HG02938 (cell line): ENCODE measurements at regions not wholly inside any gene's neighbourhood (a gene's known extent, or its start where the extent isn't known, plus 50 kb on each side); places are given as distances from the start of the nearest gene placed in this dataset.
"Not testable (repeated sequence)": the region's sequence is repeated elsewhere in the genome, so short reads cannot be mapped to it uniquely, and the experiment has no call there.

Experiments
- ATAC-seq: cut with Tn5 transposase; IDR thresholded peaks from one replicate; pipeline ENCODE4 v1.9.1; 2021; ENCODE audit warnings: mild to moderate bottlenecking, moderate library complexity; ENCODE audit not compliant: unreplicated experiment

DNA sequence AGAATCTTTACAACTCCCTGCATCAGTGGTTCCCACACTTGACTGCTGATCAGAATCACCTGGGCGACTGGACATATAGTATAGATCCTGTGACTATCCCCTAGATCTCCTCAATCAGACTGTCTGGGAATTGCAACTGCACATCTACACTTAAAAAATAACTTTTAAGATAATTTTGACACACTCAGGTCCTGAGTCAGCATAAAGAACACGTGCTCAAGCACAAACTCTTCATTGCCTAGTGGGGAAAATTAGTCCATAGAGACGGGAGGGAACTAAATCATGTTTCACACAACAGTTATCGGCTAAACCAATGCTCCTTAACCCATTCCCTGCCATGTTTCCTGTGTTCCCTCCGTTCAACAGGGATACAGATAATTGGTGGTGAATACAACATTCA lies 243.5 kb upstream of the FGF13 start:
- no peak for ATAC-seq

DNA sequence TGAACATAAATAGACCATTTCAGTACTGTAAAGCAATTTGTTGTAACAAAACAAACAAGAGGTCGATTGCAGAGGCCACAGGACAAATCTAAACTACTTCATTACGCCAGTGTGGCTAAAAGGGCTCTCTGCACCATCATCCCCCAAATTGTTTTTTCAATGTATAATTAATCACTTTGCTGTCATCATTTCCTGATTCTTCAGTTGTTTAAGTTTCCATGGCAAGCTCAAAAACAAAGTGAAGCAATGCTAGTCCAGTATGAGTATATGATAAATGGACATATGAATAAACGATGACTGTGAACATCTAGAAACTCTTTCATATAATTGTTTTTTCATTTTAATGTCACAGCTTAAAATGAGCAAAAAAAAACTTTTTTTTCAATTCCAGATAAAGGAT lies 235.4 kb upstream of the FGF13 start:
- no peak for ATAC-seq

DNA sequence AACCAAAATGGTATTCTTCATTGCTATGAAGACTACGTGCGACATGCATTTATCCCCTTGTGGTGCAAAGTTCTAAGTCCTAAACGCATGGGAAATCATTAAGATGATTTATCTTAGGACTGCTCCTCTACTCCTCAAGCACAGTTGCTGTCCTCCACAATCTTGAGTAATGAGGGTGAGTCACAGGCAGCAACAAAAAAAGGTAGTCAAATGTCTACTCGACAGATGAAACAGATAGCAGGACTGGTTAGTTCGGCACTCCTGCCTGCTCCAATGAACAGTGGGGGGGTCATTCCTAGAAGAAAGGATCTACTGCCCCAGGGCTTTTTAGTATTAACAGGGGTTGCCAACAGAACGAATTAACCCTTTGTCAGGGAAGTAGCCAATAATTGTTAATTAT lies 233.7 kb upstream of the FGF13 start:
- ATAC-seq, result no peak

DNA sequence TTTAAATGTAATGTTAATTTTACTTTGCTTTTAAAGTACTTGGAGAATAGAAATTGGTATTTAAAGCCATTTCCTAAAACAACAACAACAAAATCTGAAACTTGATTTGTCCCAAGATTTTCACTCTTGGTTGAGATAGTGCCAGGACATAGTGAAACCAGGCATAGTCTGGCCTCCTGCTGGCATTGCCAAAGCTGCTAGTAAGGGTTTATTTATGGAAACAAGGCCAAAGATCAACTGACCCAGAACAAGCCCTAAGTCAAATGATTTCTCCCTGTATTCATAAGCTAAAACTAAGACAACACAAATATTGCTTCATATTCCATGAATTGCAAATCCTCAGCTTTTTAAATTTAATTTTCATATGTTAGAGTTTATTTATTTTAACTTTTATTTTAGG lies 227.5 kb upstream of the FGF13 start:
- ATAC-seq, result no peak

DNA sequence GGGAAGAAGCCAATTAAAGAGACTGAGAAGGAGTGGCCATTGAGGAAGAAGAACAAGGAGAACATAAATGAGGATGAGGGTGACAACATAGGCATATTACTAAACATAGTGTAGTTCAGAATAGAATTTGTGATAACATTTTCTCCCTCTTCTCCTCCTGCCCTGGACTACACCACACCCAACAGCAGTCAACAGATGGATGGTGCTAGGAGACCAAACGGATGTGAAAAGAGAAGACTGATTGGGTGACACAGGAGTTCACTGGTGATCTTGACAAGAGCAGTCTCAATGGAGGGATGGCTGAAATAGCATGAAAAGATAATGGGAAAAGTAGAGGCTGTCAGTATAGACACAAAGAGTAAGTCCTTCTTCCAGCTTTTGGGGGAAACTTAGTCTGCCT lies 226.5 kb upstream of the FGF13 start:
- ATAC-seq, result no peak

DNA sequence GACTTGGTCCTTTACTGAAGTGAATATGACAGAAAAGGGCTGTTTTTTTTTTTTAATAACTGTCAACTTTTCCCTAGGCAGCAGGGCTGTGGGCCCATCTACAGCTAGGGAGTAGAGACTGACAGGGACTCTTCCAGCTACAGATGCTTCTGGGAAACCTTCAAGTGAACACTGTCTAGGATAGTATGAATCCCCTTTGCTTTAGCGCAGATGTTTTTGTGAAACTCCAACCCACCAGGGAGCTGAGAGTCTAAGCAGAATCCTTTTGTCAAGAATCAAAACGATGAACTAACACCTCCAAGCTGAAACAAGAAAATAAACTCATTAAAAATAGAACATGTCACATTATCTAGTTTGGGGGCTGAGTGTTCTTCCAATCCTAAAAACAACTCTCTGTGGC lies 219.7 kb upstream of the FGF13 start:
- ATAC-seq, result no peak

DNA sequence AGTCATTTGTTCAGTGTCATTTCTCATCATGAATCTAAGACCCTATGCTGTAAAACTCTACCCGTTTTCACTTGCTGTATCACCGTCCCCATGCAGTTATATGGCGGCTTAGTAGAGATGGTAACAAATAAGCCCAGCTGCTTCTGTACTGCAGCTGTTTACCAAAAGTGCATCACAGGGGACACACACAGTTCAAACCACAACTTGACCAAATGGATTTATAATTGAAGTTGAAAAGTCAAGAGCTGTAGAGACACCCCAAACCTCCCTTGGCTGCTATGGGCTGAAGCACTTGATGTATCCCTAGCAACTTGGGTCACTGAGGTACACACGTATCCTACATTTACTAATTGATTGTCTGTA lies 219.0 kb upstream of the FGF13 start:
- no peak for ATAC-seq

DNA sequence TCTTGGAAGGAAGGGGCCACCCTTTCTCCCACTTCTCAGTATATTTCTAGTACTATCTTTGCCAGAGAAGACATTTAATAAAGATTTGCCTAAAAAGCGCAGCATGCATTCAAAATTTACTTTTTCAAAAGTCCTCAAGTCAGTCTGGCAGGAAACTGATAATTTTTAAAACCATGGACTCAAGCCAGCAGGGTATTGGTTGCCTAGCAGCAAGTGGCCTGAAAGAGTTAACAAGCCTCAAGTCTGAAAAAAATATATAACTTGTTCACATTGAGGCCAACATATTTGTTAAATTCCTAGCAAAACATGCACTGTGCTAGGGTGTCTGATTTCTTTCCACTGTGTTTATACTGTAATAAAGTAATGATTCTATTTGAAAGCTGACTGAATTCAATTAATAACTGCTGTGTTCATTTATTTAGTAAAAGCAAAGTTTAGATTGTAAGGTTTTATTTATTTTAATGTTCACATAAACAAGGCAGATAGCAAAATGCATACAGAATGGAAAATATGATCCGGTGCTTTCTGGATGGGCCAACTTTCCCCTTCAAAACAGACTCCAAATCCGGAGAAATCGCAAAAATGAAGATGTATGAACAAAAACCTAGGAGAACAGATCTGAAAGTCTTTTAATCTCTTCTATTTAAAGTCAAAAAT lies 218.5 kb upstream of the FGF13 start:
- ATAC-seq, result no peak

DNA sequence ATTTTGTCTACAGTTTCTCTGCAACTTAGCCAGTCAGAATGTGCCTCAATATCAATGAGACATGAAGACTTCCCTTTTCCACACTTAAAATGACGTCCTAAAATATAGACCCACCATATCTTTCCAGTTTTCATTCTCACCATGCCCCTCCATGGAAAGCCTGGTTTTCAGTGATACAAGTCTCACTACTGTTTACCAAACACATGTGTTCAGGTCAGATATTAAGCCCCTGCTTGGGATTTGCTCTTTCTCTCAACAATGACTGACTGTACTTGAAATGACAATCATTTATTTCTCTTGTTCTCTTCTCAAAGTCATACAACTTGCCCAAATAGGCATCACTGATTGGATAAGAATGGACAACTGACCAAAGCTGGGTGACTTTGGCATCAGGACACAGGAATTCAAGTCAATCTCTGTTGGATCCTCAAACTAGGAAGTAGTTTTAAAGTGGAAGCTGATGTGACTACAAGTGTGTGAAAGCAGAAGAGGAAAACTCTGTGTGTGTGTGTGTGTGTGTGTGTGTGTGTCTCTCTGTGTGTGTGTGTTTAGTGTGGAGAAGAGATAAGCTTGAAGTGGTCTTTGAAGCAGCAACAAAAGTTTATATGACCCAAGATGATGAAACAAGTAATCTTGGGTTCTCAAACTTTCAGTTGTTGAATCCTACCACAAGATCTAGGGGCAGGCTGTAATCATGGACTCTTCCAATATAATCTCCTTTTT lies 217.4 kb upstream of the FGF13 start:
- ATAC-seq, result no peak

DNA sequence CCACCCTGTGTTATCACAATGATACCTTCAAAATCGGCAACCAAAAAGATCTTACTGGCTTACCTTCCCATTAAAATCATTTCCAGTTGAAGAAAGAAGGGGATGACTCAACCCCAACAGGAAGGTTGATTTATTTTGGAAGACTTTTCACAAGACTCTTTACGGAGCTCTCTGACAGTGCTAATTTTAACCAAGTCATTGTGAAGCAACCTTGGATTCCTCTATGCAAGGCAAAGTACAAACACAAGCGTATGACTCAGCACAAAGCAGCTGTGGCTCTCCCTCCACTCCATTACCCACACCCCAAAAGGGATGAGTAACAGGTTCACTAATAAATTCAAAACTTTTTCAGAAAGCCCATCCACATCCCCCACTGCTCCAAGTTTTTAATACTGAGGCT lies 213.8 kb upstream of the FGF13 start:
- ATAC-seq, result no peak

DNA sequence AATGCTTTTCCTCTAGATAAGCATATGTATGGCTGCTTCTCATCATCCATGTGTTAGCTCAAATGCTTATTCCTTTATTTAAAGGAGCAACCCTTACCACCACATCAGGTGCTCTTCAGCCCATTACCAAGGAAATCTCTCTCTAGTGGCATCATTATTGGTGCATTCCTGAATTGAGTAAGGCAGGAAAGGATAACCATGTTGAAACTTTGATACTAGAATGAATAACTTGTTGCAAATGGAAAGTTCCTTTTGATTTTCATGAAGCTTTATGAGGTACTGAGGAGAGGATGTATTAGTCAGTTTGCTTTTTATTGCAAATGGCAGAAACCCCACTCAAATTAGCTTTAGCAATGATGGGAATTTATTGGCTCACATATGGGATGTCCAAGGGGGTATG lies 212.3 kb upstream of the FGF13 start:
- ATAC-seq, result no peak

DNA sequence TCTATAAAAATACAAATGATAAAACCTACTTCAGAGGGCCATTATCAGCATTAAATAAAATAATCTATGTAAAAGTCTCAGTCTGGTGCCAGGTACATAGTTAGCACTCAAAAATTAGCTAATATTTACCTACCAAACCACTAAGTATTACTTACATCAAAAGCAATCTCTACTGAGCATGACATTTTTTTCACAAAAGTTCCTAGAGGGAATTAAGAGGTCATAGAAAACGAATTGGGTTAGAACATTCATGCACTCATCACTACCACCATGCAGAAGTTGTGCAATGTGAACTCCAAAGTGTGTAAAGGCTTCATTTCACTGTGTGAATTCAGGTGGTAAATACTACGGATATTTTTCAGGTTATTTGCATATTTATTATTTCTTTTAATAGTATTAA lies 209.5 kb upstream of the FGF13 start:
- no peak for ATAC-seq

DNA sequence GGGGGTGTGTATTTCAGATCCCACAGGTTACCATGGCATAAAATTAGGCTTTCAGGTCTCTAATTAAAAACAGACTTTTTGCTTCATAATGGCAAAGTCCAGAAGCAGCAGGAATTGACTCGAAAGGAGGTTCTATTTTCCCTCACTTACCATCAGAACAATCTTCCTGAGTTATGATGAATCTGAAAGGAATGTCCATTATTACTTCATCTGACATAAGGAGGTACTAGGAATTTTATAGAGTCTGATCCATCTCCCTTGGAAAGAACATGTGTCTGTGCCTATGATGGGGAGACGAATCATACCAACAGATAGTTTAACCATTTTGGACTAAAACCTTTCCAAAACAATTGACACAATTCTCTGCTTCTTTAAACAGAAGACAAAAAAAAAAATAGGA lies 206.3 kb upstream of the FGF13 start:
- ATAC-seq, result no peak

DNA sequence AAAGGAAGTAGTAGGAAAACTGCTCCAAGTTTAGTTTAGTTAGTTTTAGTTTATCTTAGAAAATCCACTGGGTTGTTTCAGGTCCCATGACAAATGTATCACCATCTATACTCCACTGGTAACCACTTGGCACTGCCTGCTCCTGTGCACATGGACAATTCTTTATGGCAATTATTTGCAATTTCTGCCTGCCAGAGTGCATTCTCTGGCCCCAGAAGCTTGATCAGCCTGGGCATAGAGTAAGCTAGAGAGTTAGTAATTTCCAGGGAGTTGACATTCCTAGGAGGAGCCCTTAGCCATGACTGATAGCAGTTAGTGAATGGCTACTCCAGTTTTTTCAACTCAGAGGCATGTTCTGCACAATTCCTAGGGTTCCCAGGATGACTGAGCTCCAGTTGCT lies 203.2 kb upstream of the FGF13 start:
- no peak for ATAC-seq

DNA sequence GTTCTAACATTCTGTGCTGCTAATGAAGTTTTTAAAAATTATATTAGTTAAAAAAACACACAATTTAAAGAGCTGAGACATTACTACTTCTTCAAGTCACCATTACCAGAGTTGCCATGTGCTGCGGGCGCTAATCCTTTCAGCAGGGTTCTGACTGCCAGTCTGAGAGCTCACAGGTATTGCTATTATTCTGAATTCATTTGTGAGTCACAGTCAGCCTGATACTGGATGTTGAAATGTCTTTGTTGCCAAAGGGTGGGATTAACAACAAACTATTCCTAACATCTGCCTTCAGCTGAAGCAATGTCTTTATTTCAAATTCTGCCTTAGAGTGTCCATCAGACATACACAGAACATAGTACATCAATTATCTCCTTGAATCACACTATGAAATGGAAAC lies 197.1 kb upstream of the FGF13 start:
- no peak for ATAC-seq

DNA sequence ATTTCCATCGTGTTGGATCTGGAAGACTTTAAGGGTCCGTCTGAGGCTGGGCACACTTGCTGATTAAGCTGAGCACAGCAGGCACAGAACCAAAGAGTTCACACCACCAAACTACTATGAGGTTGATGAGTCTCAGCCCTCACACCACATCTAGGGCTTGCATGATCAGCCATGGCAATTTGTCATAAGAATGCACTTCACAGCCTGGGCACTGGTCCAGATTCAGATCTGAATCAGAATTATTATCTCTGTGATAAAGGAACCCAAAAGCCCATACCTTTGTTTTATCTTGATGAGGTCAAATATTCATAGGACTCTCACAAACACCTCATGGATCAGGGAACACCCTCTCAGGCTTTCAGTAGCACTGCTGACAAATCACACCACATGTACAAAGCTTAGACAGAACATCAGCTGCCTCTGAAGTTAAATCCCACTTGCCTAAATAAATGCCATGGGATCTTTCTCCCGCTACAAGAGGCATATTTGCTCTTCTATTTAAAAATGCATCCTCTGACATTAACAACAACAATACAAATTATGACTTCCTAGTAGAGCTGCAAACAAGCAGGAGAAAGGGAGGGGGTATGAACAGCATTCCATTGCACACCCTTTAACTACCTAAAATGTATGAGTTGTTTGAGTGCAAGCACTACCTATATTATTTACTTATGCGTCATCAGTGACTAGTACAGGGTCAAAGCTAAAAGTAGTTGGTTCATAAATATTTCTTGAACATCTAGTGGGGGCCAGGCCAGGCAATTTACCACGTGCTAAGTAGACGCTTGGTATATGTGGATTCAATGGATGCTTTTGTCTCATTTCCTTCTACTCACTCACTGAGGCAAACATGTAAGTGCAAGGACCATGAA lies 186.3 kb upstream of the FGF13 start:
- no peak for ATAC-seq

DNA sequence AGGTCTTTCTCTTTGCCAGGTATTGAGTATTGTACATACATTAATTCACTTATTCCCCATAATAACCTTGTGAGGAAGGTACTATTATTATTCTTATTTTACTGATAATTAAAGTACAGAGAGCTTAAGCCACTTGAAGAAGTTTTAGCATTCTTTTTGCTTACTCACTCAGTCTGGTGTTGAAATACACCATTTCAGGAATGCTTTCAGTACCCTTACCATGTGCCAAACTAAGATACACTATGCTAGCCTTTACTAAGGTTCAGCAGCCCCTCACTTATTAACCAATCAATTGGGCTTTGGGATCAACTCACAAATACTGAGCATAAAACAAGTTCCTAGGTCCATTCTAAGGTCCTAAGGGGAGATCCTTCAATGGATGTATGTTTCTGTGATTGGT lies 179.0 kb upstream of the FGF13 start:
- ATAC-seq, result no peak

DNA sequence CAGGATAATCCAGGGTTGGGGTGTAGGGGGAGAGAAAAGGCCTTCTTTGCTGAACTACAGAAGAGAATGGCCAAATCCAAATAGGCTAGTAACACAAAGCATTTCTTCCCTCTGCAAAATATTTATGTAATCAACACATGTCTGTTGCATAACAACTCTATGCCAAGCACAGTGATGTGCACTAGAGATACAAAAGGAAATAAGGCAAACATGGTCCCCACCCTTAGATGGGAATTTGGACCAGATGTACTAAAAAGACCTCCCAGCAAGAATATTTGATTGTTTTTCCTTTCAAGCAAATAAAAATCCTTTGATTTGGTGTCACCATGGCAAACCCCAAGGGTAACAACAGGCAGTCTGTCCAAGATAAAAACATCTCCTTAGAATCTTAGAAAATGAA lies 177.6 kb upstream of the FGF13 start:
- no peak for ATAC-seq

DNA sequence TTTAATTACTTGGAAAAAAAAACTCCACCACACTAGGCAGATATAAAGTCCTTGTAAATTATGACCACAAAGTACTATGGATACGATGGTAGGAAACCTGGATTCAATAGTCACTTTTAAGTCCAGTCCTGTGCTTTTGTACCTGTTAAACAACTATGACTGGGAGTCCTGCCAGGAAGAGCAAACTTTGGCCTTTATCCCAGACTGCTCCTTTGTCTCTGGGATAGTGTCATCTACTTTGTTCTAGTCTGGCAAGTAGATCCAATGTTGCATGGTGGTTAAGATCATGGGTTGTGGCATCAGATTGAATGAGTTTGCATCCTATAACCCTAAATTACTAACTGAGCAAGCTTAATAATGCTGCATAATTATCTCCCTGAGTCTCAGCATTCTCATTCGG lies 175.3 kb upstream of the FGF13 start:
- ATAC-seq, result no peak

DNA sequence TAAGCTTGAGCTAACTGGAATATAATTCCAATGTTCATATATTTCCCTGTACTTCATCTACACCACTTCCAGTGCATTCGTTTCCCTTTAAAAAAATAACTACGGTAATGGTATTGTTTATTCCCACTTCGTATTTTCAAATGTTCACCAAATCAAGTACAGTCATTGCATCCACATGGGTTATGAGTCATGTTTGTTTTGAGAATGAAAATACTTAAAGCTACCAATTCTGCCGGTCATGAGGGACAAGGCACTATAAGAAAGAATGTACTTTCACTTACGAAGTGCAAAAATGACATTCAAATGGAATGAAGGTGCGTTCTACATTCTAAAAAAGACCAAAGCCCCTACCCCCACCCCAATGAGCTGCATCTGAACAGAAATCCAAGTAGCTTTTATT lies 174.4 kb upstream of the FGF13 start:
- no peak for ATAC-seq

DNA sequence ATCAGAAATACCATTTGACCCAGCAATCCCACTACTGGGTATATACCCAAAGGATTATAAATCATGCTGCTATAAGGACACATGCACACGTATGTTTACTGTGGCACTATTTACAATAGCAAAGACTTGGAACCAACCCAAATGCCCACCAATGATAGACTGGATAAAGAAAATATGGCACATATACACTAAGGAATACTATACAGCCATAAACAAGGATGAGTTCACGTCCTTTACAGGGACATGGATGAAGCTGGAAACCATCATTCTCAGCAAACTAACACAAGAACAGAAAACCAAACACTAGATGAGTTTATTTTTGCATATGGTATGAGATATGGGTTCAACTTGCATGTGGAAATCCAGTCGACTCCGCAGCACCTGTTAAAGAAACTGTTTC lies 168.8 kb upstream of the FGF13 start:
- not testable (repeated sequence) for ATAC-seq

DNA sequence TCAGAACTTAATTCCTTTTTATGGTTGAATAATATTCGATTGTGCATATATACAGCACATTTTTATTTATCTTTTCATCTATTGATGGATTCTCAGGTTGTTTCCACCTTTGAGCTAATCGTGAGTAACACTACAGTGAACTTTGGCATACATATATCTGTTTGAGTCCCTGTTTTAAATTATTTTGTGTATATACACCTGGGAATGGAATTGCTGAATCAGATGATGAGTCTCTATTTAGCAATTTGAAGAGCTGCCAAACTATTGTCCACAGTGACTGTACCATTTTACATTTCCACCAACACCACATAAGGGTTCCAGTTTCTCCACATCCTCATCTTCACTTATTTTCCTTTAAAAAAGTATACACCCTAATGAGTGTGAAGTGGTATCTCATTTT lies 166.2 kb upstream of the FGF13 start:
- no peak for ATAC-seq
